ENCODE measurements at regions not wholly inside any gene's neighbourhood (a gene's known extent, or its start where the extent isn't known, plus 50 kb on each side); places are given as distances from the start of the nearest gene placed in this dataset.
"Not testable (repeated sequence)": the region's sequence is repeated elsewhere in the genome, so short reads cannot be mapped to it uniquely, and the experiment has no call there.

DNA sequence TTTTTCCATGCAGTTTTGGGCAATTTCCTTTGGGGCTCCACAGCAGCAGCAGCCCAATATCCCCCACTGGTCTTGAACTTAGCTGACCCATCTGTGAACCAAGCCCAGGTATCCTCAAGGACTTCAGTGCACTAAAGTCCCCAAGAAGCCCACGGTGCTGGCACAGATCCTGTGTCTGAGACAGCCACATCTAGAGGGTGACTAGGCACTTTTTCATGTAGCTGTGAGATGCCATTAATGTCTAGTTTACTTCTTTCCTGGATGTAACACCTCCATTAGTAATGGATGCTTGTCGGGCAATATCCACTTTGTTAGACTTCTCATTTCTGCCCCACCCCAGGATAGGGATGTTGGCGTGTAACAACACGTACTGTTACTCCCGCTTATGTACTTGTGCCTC is 117.9 kb downstream of the GPCPD1 start:
- no peak for DNase-seq (ENCODE audit: low read depth)

- no peak for DNase-seq (ENCODE audit: low read depth)
Observed at GRCh38 chr20:5491455-5491854, 119.4 kb downstream of the GPCPD1 start.

DNA sequence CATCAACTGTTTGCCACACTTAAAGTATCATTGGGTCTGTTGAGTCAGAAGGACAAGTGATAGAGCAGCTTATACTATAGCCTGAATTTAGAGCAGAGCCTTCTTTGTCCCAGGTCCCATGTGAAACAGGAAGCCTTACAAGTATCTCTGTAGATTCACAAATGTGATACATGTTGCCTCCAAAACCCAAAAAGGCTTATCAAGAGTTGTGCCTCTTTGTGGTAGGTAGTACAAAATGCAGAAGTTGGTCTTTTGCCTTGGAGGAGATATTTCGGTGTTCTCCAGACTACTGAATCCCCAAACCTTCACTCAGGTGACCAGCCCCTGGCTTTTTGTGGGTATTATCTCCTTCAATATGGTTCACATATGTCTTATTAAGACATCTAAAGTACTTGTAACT is 121.2 kb downstream of the GPCPD1 start:
- DNase-seq (ENCODE audit: low read depth), result no peak

DNA sequence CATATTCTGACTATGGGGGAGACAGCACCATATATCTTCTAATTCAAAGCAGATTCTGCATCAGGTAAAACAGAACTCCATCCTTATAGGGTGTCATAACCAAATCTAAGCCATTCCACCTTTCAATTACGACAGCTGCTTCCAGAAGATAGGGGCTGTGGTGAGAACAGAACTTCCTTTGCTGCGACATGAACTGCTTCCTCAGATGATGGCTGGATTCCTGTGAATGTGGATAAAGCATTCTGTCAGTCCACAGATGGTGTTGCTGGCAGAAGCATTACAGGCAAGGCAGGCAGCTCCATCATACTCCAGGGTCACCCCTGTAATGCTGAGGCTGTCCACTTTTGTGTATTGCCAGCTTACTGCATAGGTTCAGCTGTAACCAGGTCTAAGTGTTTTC is 122.0 kb downstream of the GPCPD1 start:
- DNase-seq (ENCODE audit: low read depth), result no peak

DNA sequence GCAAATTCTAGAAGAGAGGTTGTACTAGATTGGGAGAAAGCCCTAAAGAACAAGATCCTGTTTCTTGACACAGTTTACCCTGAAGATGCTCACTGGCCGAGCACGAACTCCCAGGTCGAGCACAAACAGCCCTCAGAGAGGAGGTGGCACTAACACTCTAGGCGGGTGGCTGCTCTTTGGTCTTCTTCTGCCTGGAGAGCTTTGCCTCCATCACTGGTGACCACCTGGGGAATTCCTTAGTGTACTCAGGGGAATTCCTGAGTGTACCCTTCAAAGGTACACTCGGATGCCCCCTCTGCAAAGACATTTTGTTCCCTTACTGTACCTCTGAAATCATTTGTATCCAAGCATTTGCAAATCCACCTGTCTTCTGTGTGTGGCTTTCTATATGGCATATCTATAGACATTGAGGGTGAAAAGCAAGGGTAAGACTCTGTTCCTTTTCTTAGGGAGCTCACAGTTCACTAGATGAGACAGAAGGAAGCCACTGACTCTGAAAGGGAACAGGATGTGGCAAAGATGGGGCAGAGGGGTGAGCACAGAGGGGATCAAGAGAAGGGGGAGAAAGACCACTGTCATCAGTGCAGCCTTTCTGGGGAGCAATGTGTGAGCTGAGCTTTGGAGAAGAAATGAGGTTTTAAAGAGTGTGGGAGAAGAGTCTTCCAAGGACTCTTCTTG is 124.3 kb downstream of the GPCPD1 start:
- DNase-seq (ENCODE audit: low read depth), result no peak

GRCh38 chr20:5484926-5485325 is 125.9 kb downstream of the GPCPD1 start:
- DNase-seq (ENCODE audit: low read depth), result no peak

DNA sequence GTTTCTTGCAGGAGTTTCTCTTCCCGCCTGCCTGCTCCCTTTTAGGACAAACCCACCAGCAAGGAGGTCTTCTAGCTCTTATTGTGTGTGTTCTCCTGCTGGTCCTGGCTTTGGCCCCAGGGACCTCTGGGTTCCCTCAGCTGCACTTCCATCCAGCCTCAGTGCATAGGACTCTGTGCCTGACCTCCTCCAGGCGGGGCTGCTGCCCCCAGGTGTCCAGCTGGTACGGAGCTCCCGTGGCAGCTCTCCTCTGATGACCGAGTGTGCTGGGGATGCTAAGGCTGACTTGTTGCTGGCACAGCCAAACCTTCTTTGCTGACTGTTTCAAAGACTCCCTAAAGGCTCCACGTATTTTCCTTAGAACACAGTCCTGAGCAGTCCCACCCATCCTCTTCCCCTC is 126.5 kb downstream of the GPCPD1 start:
- DNase-seq (ENCODE audit: low read depth), result no peak

GRCh38 chr20:5482791-5483190 is 128.0 kb downstream of the GPCPD1 start:
- DNase-seq (ENCODE audit: low read depth), result no peak

DNA sequence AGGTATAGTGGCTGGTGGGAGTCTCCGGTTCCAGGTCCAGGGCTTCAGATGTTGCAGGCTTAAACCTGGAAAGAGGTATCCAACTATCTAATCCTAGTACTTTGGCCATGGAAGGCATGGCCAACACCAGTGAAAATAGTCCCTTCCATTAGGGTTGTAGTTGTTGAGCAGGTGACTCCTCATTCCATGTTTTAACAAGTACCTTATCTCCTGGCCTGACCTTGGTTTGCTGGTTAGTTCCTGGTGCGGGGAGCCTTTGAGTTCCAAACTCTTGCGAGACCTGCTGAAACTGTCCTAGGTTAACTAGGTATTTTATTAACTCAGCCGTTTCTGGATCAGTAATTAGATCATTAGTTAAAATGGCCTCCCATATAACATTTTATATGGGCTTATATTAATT is 128.9 kb downstream of the GPCPD1 start:
- DNase-seq (ENCODE audit: low read depth), result no peak

DNA sequence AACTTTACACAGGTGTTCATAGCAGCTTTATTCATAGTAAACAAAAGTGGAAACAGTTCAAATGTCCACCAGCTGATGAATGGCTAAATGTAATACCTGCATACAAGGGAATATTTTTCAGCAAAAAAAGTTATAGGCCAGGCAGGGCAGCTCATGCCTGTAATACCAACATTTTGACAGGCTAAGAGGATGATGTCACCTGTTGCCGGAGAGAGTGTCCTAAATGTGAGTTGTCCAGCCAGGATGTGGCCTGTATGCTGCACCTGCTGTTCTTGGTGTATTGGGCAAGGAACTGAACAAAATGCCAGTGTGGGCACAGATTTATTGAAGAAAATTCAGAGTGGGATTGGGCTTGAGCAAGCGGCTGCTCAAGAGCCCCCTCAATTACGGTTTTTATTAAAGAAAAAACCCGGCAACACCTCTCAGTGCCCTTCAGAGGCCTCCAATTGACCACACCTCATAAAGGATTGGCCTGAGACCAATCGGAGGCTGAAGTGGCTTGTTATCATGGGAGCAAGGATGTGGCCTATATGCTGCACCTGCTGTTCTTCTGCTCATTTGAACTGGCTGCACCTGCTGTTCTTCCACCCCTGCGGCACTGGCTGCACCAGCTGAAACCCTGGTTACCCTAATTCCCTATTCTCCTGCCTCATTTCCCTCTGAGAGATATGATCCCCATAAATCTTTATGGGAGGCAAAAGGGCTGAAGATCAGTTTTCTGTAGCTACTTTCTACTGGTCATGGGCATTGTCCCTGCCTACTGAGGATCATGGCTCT is 129.8 kb downstream of the GPCPD1 start:
- no peak for DNase-seq (ENCODE audit: low read depth)

DNA sequence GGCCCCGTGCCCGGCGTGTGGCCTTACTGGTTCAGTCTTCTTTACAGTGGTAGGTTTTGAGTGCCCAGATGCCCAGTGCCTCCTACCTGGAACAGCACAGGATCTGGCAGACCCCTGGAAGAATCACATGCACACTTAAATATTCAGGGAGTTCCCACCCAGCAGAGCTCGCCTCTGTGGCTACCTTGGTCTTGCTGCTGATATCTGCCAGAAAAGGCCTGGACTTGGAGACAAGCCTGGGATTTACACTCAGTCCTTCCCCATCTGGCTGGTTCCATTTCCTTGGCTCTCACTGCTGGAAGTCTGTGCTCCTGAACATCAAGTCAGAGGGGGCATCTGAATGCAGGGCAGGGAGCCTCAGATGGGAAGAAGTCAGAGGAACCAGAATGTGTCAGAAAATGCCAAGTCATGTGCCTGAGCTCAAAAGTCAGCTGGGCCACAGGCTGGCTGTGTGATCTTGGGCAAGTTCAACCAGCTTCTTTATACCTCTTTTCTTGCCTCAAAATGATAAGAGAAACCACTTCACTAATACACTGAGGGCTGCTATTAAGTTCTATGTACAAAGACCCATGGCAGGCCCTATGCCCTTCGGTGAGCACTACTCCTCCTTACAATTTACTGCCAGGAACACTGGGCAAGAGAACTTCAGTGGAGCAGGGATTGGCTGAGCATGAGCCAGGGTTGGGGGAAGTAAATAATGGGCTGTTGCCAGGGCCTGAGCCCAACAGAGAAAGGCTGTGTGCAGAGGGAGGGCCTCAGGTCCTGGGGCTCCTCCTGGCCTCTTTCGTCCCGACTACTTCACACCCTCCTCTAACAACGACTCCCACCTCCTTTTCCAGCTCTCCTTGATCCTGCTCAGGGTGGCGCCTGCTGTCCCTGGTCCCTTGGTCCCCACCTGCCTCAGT is 135.9 kb downstream of the GPCPD1 start:
- no peak for DNase-seq (ENCODE audit: low read depth)

GRCh38 chr20:5471866-5472265 is 138.9 kb downstream of the GPCPD1 start:
- DNase-seq (ENCODE audit: low read depth), result not testable (repeated sequence)

GRCh38 chr20:5471368-5471767 is 139.4 kb downstream of the GPCPD1 start:
- no peak for DNase-seq (ENCODE audit: low read depth)

GRCh38 chr20:5470943-5471342 is 139.9 kb downstream of the GPCPD1 start:
- no peak for DNase-seq (ENCODE audit: low read depth)

- no peak for DNase-seq (ENCODE audit: low read depth)
Observed at GRCh38 chr20:5470458-5470857, 140.3 kb downstream of the GPCPD1 start.

GRCh38 chr20:5469111-5469510 is 141.7 kb downstream of the GPCPD1 start:
- no peak for DNase-seq (ENCODE audit: low read depth)

- no peak for DNase-seq (ENCODE audit: low read depth)
Observed at GRCh38 chr20:5467086-5467485, 143.7 kb downstream of the GPCPD1 start.

DNA sequence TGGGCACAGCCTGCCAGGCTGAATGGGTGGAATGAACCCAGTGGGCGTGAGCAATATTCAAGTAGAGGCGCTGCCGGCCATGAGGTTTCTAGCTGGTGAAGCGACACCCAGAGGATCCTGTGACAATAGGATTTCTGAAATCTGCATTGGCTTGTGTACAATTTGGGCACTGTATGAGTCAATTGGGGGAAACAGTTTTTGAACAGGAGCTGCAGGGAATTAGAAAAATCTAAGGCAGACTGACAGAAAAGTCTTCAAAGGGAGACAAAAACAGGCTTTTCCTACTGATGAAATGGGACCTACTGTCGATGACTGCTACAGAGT is 145.2 kb downstream of the GPCPD1 start:
- no peak for DNase-seq (ENCODE audit: low read depth)

DNA sequence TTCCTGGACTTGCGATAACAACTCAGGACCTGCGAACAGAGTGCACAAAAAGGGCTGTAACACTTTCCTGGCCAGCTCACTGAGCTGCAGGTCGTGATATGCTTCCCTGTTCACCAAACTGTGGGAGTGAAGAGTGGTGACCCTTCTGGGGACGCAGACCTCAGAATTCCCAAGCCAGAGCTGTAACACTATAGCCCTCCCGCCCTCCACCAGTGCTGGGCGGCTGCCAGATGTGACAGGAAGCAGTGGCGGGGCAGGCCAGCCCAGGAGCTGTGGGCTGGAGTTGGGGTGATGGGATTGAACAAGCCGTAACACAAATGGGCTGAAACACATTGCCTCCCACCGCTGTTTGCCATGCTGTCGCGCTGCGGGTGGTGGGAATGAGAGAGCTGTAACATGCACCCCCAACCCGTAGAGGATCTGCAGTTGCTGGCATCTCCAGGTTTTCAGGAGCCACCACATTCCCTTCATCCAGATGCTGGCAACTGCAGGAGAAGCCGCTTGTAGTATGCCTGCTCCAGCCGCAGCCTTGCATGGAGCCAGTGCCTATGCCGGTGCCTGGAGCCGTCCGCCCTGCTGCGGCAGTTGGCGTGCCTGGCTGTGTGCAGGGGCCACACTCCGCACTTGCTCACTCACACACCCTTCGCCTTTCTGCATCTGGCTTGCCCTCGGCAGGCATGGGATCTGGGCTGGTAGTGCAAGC is 145.8 kb downstream of the GPCPD1 start:
- DNase-seq (ENCODE audit: low read depth), result no peak

DNA sequence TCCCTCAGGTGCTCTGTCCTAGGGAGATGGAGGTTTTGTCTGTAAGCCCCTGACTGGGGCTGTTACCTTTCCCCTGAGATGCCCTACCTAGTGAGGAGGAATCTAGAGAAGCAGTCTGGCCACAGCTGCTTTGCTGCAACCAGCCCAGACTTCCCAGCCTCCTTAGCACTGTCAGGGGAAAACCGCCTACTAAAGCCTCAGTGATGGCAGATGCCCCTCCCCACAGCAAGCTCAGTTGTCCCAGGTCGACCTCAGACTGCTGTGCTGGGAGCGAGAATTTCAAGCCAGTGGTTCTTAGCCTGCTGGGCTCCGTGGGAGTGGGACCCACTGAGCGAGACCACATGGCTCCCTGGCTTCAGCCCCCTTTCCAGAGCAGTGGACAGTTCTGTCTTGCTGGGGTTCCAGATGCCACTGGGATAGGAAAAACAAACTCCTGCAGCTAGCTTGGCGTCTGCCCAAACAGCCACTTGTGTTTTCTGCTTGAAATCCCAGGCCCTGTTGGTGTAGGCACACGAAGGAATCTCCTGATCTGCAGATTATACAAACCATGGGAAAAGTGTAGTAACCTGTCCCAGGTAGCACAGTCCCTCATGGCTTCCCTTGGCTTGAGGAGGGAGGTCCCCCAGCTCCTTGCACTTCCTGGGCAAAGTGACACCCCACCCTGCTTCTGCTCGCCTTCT is 146.4 kb upstream of the PROKR2 start:
- DNase-seq (ENCODE audit: low read depth), result no peak

GRCh38 chr20:5453745-5454144 is 137.0 kb upstream of the PROKR2 start:
- not testable (repeated sequence) for DNase-seq (ENCODE audit: low read depth)

GRCh38 chr20:5453316-5453715 is 136.6 kb upstream of the PROKR2 start:
- not testable (repeated sequence) for DNase-seq (ENCODE audit: low read depth)
